Daoy (cell line): ENCODE measurements at regions not wholly inside any gene's neighbourhood (a gene's known extent, or its start where the extent isn't known, plus 50 kb on each side); places are given as distances from the start of the nearest gene placed in this dataset.

Experiments used
- DNase-seq: peaks from one replicate; pipeline ENCODE4 v3.0.0-alpha.2; 2015; ENCODE audit warnings: low read depth

DNA sequence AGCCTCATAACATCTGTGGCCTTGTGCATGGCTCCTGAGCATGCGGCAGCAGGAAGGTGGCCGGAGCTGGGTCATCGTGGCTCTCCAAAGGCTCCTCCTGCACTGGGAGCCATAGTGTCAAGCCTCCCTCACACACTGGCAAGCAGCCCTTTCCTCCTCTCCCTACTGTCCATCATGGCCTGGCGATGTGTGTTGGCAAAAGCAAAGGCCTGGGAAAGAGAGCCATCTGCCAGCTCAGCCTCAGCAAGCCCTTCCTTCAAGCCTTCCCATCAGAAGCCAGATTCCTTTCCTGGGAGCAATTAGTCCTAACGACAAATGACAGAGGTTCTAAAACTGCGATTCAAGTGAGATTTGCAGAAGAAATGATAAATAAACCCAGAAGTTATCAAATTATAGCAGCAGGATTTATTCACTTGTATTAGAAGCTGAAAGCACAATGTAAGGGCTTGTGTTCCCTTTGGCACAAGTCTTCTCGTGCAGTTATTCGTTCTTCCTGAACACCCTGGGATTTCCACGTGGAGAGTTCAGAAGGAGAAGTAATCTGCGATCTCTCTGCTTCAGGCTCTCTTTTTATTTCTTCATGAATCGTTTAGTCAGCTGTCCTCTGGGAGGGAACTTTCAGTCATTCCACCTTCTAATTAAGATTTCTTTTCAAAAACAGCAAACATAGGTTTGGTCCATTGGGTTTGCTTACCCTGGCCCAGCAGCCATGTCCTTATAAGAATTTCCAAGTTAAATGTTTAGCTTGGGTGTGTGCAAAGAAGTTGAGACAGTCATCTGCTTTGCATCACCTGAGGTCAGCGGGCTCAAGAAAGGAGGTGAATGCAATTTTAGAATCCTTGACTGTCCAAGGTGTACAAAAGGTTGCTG lies 110.3 kb upstream of the TMC3 start:
- DNase-seq, result no peak

DNA sequence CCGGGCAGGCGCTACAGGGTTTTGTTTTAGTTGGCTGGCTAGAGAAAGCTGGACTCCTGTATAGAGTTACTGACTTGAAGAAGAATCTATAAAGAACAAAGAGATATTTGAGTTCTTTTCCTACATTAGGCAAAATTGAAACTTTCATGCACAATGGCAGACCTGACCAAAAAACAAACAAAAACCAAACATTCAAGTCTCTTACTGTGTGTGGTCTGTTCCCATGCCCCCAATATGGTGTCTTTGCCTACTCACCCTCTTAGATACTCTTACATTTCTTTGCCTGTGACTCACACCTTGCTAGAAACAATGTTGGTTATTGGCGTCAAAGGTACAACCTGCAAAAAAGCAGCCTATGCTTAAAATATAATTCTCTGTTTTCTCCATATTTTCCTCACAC lies 109.5 kb upstream of the TMC3 start:
- no peak for DNase-seq

DNA sequence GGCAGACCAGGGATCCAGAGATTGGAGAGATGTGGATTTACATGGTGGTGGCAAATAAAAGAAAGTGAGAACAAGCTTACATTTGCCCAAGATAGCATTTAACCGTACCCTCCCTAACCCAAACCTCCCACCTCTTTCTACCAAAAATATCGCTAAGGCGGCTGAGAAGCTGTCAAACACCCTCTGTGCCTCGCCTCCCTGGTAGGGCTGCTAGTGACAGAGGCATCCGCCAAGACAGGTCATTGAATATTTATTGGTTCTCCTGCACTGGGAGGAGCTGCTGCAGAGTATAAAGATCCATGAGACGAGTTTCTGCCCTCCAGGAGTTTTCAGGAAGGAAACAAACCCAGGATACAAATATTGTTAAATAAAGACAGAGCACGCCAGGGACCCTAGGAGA lies 107.3 kb upstream of the TMC3 start:
- no peak for DNase-seq

DNA sequence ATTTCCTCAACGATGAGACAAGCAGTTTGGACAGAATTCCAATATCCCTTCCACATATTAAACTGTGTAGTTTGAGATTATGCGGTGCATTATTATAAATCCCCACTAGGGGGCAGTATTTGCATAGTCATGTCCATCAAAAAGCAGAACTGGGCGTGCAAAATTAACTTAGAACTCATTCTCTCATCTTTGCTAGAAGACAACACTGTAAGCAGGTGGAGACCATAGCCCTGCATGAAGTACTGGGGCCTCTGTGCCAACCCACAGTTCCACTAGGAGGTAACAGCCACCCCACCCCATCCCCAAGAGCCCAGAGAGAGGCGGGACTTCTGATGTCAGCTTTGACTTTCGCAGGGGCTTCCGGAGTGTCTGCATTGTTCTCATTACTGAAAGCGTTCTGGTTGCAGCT lies 106.6 kb upstream of the TMC3 start:
- DNase-seq, result peak; percentile 30

DNA sequence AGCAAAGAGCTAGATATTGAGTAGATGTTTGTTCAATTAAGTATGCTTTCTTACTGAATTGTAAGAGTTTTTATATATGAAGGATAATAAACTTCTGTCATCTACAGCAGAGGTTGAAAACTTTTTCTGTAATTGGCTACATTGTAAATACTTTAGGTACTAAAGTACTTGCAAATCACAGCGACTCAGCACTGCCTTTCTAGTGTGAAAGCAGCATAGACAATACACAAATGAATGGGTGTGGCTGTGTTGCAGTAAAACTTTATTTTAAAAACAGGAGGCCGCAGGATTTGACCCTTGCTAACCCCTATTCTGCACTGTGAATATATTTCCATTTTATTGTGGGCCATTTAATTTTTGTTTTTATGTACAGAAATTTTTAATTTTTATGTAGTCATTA lies 104.3 kb upstream of the TMC3 start:
- no peak for DNase-seq

DNA sequence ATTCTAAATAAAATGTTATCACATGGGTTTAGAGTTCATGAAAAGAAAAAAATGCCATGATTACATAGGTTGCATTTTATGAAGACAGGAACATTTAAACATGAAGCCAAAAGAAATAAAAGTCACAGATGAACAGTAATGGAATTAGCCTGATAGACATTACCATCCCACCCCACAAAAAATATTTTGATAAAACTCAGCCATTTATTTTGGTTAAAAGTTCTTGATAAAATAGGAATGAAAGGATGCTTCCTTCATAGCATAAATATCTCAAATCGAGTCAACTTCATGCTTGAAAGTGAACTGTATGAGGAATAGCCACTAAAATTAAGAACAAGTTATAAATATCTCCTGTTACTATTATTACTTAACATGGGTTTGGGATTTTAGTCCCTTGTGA lies 101.9 kb upstream of the TMC3 start:
- no peak for DNase-seq

DNA sequence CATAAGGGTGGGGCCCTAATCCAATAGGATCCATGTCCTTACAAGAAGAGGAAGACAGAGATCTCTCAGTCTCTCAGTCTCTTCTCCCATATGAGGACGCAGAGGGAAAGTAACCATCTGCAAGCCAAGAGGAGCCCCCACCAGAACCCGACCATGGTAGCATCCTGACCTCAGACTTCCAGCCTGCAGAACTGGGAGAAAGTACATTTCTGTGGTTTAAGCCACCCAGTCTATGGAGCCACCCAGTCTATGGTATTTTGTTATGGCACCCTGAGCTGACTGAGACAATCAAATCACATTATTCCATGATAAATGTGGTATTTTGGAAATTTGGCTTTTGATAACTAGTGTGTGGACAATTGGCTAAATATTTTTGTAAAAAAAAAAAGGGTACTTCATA lies 101.5 kb upstream of the TMC3 start:
- DNase-seq, result no peak

DNA sequence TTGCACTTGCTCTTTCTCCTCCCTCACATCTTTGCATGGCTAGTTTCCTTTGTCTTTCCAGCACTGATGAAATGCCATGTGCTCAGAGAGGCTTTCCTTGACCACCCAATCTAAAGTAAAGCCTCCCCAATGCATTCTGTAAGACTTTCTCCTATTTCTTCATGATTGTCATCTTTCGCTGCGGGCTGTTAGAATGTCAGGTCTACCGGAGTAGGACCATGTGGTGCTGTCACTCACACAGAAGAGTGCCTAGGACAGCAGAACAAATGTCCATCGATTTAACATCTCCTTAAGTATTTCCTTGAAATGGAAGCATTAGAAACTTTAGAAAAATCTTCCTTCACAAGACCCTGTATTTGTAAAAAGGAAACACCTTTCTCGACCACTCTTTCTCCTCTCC lies 99.9 kb upstream of the TMC3 start:
- DNase-seq, result no peak

DNA sequence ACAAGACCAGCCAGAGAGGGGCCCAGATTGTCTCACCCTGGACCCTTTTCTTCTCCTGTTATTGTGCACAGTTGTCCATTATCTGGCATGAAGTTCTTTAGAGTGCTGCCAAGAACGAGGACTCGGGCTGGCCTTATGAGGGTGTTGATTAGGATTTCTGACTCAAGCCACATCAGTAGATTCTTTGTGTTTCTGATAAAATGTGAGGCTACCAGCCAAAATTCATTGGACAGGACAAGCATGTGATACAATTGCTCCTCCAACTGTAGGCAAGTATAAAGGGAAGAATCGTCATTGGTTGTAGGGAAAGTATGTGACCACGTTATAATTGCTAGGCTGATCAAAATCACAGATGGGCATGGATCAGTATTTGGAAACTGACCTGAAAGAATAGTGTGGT lies 99.2 kb upstream of the TMC3 start:
- DNase-seq, result no peak

DNA sequence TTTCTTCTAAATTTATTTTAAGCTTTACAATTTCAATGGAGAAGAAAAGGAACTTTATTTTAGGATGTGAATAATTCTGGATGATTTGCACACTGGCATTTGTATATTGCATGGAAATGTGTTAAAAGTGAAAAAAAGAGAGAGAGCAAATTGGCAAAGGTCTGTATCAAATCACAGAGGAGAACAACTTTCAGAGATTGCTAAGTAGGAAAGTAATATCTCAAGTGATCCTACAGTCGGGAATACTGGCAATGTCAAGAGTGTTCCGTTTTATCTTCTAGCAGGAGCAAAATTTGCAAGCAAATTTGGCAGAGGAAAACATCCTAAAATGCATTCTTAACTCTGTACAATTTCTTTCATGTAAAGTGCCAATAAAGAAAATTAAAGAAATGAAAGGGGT lies 97.1 kb upstream of the TMC3 start:
- DNase-seq, result no peak

DNA sequence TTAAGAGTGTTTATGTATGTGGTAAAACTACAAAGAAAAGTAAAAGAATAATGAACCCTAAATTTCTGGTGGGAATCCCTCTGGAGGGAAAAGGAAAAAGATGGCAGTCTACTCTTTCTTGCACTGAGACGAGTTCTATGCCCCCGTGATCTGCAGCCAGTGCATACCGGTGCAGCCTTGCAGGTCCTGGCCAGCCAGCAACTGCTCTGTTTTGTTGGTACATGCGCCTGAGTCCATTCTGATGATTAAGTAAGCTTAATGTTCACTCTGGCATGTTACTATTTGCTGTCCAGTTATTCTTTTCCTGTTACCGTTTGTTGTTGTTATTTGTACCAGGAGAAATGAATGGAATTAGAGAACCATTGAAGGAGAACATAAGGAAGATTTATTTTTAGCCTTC lies 95.1 kb upstream of the TMC3 start:
- DNase-seq, result no peak

DNA sequence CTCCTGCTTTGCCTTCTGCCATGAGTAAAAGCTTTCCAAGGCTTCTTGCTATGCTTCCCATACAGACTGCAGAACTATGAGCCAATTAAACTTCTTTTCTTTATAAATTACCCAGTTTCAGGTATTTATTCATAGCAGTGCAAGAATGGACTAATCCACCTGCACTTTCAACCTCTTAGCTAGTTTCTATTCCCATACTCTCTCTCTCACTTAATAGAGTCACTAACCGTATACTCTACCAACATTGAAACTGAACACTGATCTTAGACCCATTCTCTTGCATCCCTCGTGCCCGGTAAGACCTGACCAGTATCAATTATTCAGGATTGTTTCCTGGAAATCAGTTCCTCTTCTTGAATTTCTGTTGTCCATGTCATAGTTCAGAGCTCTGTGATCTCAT lies 92.7 kb upstream of the TMC3 start:
- DNase-seq, result no peak

DNA sequence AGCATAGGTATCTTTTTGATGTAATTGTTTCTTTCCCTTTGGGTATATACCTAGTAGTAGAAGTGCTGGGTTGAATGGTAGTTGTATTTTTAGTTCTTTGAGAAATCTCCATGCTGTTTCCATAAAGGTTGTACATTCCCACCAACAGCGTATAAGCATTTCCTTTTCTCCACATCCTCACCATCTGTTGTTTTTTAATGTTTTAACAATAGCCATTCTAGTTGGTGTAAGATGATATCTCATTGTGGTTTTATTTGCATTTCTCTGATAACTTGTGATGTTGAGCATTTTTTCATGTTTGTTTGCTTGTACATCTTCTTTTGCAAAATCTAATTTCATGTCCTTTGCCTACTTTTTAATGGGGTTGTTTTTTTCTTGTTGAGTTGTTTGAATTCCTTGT lies 80.0 kb upstream of the TMC3 start:
- DNase-seq, result no peak

DNA sequence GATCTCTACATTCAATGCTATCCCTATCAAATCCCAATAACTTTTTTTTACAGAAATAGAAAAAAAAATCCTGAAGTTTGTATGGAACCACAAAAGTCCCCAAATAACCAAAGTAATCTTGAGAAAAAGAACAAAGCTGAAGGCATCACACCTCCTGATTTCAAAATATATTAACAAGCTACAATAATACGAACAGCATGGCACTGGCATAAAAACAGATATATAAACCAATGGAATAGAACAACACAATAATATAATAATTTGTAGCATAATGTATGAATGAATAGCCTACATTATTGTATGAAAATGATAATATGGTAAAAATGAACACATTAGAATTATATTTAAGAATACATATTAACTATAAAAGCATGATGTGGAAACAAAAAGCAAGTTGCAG lies 76.7 kb upstream of the TMC3 start:
- DNase-seq, result no peak

DNA sequence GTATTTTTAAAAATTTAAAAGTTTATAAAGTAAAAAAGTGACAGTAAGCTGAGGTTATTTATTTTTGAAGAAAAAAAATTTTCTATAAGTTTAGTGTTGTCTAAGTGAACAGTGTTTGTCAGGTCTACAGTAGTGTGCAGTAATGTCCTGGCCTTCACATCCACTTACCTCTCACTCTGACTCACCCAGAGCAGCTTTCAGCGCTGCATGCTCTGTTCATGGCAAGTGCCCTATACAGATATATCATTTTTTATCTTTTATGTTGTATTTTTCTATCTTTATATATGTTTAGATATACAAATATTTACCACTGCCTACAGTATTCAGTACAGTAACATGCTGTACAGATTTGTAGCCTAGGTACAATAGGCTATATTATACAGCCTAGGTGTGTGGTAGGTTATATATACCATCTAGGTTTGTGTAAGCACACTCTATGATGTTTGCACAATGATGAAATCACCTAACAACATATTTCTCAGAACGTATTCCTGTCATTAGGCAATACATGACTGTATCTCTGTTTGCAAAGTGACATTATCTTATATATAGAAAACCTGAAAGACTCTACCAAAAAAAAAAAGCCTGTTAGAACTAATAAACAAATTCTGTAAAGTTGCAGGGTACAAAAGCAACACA lies 75.9 kb upstream of the TMC3 start:
- DNase-seq, result no peak

DNA sequence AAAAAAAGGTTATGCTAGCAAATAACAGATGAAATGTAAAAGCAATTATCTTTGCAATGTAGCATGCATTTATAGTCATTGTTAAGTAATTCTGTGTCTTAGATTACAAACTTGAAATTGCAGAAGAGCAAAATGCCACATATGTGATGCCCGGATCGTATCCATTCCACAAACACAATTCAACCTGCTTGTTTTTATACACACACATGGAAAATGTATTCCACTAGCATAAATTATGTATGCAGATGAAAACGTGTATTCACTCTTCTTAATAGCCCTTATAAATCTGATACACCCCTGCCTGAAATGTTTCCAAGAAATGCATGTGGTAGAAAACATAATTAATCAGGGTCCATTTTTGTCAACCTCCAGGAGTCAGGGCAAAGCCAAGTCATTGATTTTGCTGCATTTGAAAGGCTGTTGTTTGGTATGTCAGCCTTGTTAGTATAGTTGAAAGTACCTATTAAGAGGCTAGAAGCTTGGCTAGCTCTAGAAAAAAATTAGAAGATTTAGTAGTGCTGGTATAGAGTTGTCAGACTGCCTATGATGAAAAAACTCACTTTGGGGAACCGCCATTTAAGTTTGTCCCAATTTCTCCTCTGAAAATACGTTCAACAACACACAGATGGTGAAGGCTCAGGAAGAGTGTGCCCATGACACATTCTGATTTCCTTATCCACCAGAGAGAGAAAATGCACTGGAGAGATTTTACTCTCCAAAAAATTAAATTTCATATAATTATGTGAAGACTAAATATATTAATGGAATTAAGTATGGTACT lies 69.2 kb upstream of the TMC3 start:
- DNase-seq, result no peak

DNA sequence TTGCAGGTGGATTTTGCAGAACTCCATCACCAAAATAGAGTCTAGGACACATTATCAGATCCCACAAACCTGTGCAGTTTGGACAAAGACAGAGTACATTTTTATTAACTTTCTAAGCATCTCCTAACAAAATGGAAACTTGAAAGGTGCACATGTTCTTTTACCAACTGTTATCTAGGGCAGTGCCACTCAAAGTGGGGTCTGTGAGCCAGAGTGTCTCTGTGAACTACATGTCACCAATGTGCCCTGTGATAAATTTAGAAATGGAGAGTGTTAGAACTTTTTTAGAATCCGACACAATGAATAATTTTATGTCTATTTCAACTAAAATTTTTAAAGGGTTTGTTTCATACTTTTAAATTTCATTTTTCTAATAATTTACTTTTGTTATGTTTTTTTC lies 68.4 kb upstream of the TMC3 start:
- no peak for DNase-seq

DNA sequence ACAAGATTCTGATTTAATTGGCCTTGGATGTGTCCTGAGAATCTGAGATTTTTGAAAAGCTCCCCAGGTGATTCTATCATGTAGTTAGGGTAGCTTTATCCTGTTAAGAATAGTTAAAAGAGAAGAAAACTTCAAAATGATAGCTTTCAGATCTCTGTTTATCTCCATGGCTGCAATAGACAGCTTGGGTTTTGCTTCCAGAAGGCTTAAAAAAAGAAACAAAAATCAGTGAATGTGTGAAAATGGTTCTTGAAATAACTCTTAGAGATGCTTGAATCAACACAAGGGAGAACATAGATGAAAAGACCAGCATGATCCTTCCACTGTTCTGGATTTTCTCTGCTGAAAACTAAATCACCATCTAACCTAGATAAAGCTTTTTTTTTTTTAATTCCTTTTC lies 60.8 kb upstream of the TMC3 start:
- no peak for DNase-seq

DNA sequence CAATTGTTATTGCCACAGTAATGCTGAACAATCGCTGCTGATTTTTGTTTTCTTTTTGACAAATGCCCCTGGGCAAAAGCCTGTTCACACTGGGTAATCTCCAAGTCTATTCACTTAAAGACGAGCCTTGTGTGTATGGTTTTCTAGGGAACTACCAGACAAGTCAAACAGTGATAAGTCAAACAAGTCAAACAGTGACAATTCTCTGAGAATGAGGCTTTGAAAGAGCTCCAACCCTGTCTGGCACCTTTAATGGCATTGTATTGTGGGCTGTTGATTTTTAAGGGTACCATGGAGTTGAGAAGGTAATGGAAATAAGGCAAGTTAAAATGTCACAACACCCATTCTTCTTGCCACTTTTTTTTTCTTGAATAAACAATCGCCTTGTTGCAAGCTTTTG lies 59.4 kb upstream of the TMC3 start:
- no peak for DNase-seq

DNA sequence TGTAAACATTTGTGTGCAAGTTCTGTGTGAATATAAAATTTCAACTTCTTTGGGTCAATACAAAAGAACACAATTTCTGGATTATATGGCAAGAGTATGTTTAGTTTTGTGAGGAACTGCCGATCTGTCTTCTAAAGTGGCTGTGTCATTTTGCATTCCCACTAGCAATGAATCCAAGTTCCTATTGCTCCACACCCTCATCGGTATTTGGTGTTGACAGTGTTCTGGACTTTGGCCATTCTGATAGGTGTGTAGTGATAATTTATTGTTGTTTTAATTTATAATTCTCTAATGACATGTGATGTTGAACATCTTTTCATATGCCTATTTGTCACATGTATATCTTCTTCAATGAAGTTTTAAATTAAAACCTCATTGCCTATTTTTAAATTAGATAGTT lies 58.2 kb upstream of the TMC3 start:
- DNase-seq, result no peak

DNA sequence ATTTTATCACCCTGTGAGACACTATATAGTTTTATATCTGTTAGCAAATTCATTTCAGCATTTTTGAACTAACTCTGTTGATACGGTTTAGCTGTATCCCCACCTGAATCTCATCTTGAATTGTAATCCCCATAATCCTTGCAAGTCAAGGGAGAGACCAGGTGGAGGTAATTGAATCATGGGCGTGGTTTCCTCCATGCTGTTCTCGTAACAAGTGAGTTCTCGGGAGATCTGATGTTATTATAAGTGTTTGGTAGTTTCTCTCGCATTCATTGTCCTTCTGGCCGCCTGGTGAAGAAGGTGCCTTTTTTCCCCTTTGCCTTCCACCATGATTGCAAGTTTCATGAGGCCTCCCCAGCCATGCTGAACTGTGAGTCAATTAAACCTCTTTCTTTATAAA lies 53.2 kb upstream of the TMC3 start:
- no peak for DNase-seq

DNA sequence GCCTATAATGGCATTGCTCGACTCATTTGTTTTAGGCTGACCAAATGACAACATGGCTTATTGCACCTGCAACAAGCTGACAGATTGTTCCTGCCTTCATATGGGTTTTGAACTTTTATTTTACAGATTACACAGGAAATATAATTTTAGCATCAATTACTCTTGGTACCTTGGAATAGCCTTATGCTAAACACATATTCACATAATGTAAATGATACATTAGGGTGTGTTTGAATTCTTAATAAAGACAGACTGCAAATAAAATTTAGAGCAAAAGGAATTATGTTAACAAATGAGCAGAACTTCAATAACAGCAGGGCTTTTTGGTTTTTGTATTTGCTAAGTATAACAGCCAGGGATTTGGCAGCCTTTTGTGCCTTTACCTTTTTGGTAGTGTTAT lies 51.9 kb upstream of the TMC3 start:
- no peak for DNase-seq
